ENCODE measurements at regions not wholly inside any gene's neighbourhood (a gene's known extent, or its start where the extent isn't known, plus 50 kb on each side); places are given as distances from the start of the nearest gene placed in this dataset.
"Not testable (repeated sequence)": the region's sequence is repeated elsewhere in the genome, so short reads cannot be mapped to it uniquely, and the experiment has no call there.

GRCh38 chrX:116292183-116292582 is 121.6 kb downstream of the AGTR2 start:
- DNase-seq = no peak
- no peaks in the 10 kb centered on the region for H3K27me3 ChIP-seq
- H3K4me1 ChIP-seq = no peaks in the 10 kb centered on the region
- H3K4me3 ChIP-seq (ENCODE audit: low read depth, low read length) = no peak overlapping the region
- TF ChIP-seq CTCF (IDR thresholded peaks at IDR 0.05; ENCODE audit: low read depth, low read length) = no peak
- H3K36me3 ChIP-seq = no peaks in the 10 kb centered on the region
- no peaks in the 10 kb centered on the region for H3K9me3 ChIP-seq

- H3K4me1 ChIP-seq = no peaks in the 10 kb centered on the region
- no peak for TF ChIP-seq CTCF (IDR thresholded peaks at IDR 0.05; ENCODE audit: low read depth, low read length)
- H3K27me3 ChIP-seq = no peaks in the 10 kb centered on the region
- no peak overlapping the region for H3K4me3 ChIP-seq (ENCODE audit: low read depth, low read length)
- H3K9me3 ChIP-seq = no peaks in the 10 kb centered on the region
- DNase-seq = no peak
- no peaks in the 10 kb centered on the region for H3K36me3 ChIP-seq
These were observed 128.4 kb downstream of the AGTR2 start for GRCh38 chrX:116298956-116299355.

- no peak overlapping the region for H3K4me3 ChIP-seq (ENCODE audit: low read depth, low read length)
- no peaks in the 10 kb centered on the region for H3K27me3 ChIP-seq
- H3K4me1 ChIP-seq = no peaks in the 10 kb centered on the region
- DNase-seq = no peak
- no peaks in the 10 kb centered on the region for H3K9me3 ChIP-seq
- H3K36me3 ChIP-seq = no peaks in the 10 kb centered on the region
- no peak for TF ChIP-seq CTCF (IDR thresholded peaks at IDR 0.05; ENCODE audit: low read depth, low read length)
These were observed 130.2 kb upstream of the SLC6A14 start for GRCh38 chrX:116306218-116306617.

GRCh38 chrX:116317409-116317808 is 119.0 kb upstream of the SLC6A14 start:
- Histone ChIP-seq H3K4me3 (ENCODE audit: low read depth, low read length) (no peak overlapping the region), H3K27me3 (no peaks in the 10 kb centered on the region), H3K9me3 (no peaks in the 10 kb centered on the region), H3K4me1 (no peaks in the 10 kb centered on the region), H3K36me3 (no peaks in the 10 kb centered on the region)
- no peak for TF ChIP-seq CTCF (IDR thresholded peaks at IDR 0.05; ENCODE audit: low read depth, low read length)
- peak; percentile 47 for DNase-seq

GRCh38 chrX:116318672-116319071 is 117.7 kb upstream of the SLC6A14 start:
- no peaks in the 10 kb centered on the region for H3K4me1 ChIP-seq
- H3K27me3 ChIP-seq = no peaks in the 10 kb centered on the region
- DNase-seq = no peak
- no peaks in the 10 kb centered on the region for H3K36me3 ChIP-seq
- H3K4me3 ChIP-seq (ENCODE audit: low read depth, low read length) = no peak overlapping the region
- no peaks in the 10 kb centered on the region for H3K9me3 ChIP-seq
- TF ChIP-seq CTCF (IDR thresholded peaks at IDR 0.05; ENCODE audit: low read depth, low read length) = no peak

GRCh38 chrX:116321711-116322110 is 114.7 kb upstream of the SLC6A14 start:
- Histone ChIP-seq H3K36me3 (no peaks in the 10 kb centered on the region), H3K4me3 (ENCODE audit: low read depth, low read length) (no peak overlapping the region), H3K27me3 (no peaks in the 10 kb centered on the region), H3K9me3 (no peaks in the 10 kb centered on the region), H3K4me1 (no peaks in the 10 kb centered on the region)
- DNase-seq = no peak
- no peak for TF ChIP-seq CTCF (IDR thresholded peaks at IDR 0.05; ENCODE audit: low read depth, low read length)

GRCh38 chrX:116332026-116332425 is 104.4 kb upstream of the SLC6A14 start:
- H3K27me3 ChIP-seq; H3K4me3 ChIP-seq (ENCODE audit: low read depth, low read length); DNase-seq; H3K4me1 ChIP-seq; H3K36me3 ChIP-seq; H3K9me3 ChIP-seq: not testable (repeated sequence)

- DNase-seq, H3K36me3 ChIP-seq, H3K9me3 ChIP-seq: not testable (repeated sequence)
These were observed 101.6 kb upstream of the SLC6A14 start for GRCh38 chrX:116334797-116335196.

More at GRCh38 chrX:116334797-116335196, 101.6 kb upstream of the SLC6A14 start:
- not testable (repeated sequence) for H3K4me3 ChIP-seq (ENCODE audit: low read depth, low read length); H3K4me1 ChIP-seq; H3K27me3 ChIP-seq
